Limb (tissue), 2 donors: ENCODE measurements at regions not wholly inside any gene's neighbourhood (a gene's known extent, or its start where the extent isn't known, plus 50 kb on each side); places are given as distances from the start of the nearest gene placed in this dataset.

Experiments used
- DNase-seq, 2 donors: peaks; one replicate each; pipeline ENCODE4 v3.0.0-alpha.2; 2016; ENCODE audit errors: extremely low spot score in 2 of 2

GRCh38 chr20:20938131-20938530 lies 168.0 kb downstream of the LINC00237 start:
- no peak for DNase-seq

GRCh38 chr20:20933142-20933958 lies 172.8 kb downstream of the LINC00237 start:
- DNase-seq, result peak in 1 of 2 donors; percentile 36

GRCh38 chr20:20932156-20932555 lies 174.0 kb downstream of the LINC00237 start:
- DNase-seq, result no peak

- no peak for DNase-seq
These were observed 174.5 kb downstream of the LINC00237 start for GRCh38 chr20:20931632-20932031.

GRCh38 chr20:20931024-20931423 lies 175.1 kb downstream of the LINC00237 start:
- no peak for DNase-seq

GRCh38 chr20:20930500-20930899 lies 175.7 kb downstream of the LINC00237 start:
- DNase-seq, result no peak

GRCh38 chr20:20929341-20929740 lies 176.8 kb downstream of the LINC00237 start:
- DNase-seq, result no peak

- no peak for DNase-seq
These were observed 179.8 kb downstream of the LINC00237 start for GRCh38 chr20:20926222-20926905.

- DNase-seq, result no peak
These were observed 185.7 kb downstream of the LINC00237 start for GRCh38 chr20:20920433-20920832.

GRCh38 chr20:20915844-20916243 lies 190.3 kb downstream of the LINC00237 start:
- no peak for DNase-seq

- DNase-seq, result no peak
These were observed 192.0 kb upstream of the RALGAPA2 start for GRCh38 chr20:20904501-20904831.

- DNase-seq, result no peak
These were observed 191.5 kb upstream of the RALGAPA2 start for GRCh38 chr20:20903773-20904500.

GRCh38 chr20:20897922-20898321 lies 185.5 kb upstream of the RALGAPA2 start:
- no peak for DNase-seq

GRCh38 chr20:20897145-20897544 lies 184.7 kb upstream of the RALGAPA2 start:
- DNase-seq, result no peak

- no peak for DNase-seq
These were observed 184.2 kb upstream of the RALGAPA2 start for GRCh38 chr20:20896606-20897005.

GRCh38 chr20:20895537-20895936 lies 183.1 kb upstream of the RALGAPA2 start:
- no peak for DNase-seq

GRCh38 chr20:20894753-20895152 lies 182.3 kb upstream of the RALGAPA2 start:
- DNase-seq, result peak in 1 of 2 donors; percentile 29

GRCh38 chr20:20894280-20894679 lies 181.8 kb upstream of the RALGAPA2 start:
- no peak for DNase-seq

- DNase-seq, result no peak
These were observed 179.9 kb upstream of the RALGAPA2 start for GRCh38 chr20:20892328-20892727.

- DNase-seq, result no peak
These were observed 178.3 kb upstream of the RALGAPA2 start for GRCh38 chr20:20890751-20891150.

- no peak for DNase-seq
These were observed 176.5 kb upstream of the RALGAPA2 start for GRCh38 chr20:20888936-20889335.

- no peak for DNase-seq
These were observed 175.8 kb upstream of the RALGAPA2 start for GRCh38 chr20:20888266-20888656.
